SK-N-MC (cell line): ENCODE measurements at regions not wholly inside any gene's neighbourhood (a gene's known extent, or its start where the extent isn't known, plus 50 kb on each side); places are given as distances from the start of the nearest gene placed in this dataset.

Source experiments
- EZH2 ChIP-seq: fragments of 200-600 bp; sonication (generic); IDR thresholded peaks from one replicate; pipeline ENCODE4 v1.6.1; 2017; ENCODE audit warnings: antibody characterized with exemption
- POLR2AphosphoS5 ChIP-seq: IDR thresholded peaks from 2 replicates; pipeline ENCODE4 v1.6.1; 2012; ENCODE audit warnings: mild to moderate bottlenecking, low read depth, low read length, borderline replicate concordance

- TF ChIP-seq POLR2AphosphoS5, result no peak
- TF ChIP-seq EZH2, result no peak
Measured at GRCh38 chr6:167567142-167568033, 242.5 kb downstream of the TTLL2 start.
